Cardiac fibroblast (primary cell): ENCODE measurements at regions not wholly inside any gene's neighbourhood (a gene's known extent, or its start where the extent isn't known, plus 50 kb on each side); places are given as distances from the start of the nearest gene placed in this dataset.

ENCODE experiments used
- DNase-seq, 2 donors: peaks; one replicate each; pipeline versions ENCODE4 v3.0.0 to v3.0.0-alpha.2; 2010; ENCODE audit warnings: low read depth in 2 of 2
- H3K4me3 ChIP-seq, 2 donors: replicated peaks in 1 of 2; 1 replicate in 1 of 2; 2 replicates in 1 of 2; pipeline ENCODE4 v1.5.1; 2011; ENCODE audit warnings: low read depth in 2 of 2, low read length in 2 of 2, mild to moderate bottlenecking in 2 of 2, moderate library complexity in 1 of 2
- TF ChIP-seq, protein P1 (sequence below): IDR thresholded peaks from one replicate; pipeline ENCODE4 v1.5.1; 2011; ENCODE audit warnings: low read depth, mild to moderate bottlenecking, low read length, inconsistent platforms

DNA sequence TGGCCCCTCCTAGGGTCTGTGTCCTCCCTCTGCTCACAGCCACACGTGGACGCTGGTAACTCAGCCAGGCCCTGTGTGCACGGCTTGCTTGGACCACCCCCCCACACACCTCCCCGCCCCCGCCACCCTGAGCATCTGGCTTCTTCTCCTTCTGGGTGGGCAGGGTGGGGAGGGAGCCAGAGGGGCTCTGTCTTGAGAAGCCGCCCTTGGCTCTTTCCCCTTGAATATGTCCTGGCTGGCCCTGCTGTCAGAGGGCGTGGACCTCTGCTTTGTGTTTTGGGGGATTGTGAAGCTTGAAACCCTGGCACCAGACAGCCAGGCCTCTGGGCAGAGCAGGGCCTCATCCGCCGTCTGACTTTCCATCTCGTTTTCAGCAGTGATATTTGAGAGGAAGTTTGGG is 72.1 kb downstream of the GLI2 start:
- DNase-seq: no peak
- no peak overlapping the region for H3K4me3 ChIP-seq
- TF ChIP-seq, protein P1, sequence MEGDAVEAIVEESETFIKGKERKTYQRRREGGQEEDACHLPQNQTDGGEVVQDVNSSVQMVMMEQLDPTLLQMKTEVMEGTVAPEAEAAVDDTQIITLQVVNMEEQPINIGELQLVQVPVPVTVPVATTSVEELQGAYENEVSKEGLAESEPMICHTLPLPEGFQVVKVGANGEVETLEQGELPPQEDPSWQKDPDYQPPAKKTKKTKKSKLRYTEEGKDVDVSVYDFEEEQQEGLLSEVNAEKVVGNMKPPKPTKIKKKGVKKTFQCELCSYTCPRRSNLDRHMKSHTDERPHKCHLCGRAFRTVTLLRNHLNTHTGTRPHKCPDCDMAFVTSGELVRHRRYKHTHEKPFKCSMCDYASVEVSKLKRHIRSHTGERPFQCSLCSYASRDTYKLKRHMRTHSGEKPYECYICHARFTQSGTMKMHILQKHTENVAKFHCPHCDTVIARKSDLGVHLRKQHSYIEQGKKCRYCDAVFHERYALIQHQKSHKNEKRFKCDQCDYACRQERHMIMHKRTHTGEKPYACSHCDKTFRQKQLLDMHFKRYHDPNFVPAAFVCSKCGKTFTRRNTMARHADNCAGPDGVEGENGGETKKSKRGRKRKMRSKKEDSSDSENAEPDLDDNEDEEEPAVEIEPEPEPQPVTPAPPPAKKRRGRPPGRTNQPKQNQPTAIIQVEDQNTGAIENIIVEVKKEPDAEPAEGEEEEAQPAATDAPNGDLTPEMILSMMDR: no peak

DNA sequence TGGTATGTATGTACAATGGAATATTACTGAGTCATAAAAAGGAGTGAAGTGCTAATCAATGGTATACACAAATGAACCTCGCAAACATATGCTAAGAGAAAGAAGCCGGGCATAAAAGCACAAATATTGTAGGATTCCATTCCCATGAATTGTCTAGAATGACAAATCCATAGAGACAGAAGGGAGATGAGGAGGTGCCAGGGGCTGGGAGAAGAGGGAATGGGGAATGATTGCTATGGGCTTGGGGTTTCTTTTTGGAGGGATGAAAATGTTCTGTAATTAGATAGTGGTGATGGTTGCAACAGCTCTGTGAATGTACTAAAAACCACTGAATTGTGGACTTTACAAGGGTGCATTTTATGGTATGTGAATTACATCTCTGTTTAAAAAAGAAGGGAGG is 73.5 kb downstream of the GLI2 start:
- no peak for DNase-seq

DNA sequence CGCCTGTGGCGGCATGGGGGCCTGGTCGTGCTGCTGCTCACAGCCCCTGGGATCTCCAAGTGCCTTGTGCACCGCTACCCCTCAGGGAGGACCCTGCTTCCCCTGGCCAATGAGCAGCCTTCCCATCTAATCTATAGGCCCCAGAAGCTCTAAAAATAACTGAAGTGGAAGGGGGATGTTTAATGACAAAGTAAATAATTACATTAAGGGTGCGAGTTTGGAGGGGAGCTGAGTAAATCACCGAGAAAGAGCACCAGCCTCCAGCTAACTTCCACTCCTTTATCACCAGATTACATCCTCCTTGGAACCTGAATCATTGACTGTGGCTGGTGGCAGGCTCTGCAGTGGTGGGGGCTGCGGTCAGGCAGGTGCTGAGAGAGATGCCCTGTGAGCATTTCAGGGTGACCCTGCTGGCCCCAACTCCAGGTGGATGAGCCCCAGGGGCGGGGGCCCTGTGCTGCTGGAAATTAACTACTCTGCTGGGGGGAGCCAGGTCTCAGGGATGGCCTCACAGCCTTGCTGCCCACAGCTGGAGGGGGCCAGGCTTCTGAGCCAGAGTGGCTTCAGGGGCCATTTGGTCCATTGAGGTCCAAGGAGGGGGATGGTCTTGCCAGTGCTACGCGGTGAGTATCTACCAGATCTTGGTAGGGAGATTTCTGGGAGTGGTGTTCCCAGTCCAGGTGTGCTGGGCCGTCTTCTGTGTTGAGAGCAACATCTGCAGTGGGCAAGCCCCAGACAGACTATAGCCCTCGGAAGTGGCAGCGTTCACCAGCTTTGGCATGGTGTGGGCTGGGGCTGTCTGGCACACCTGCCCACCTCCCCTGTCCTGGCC is 74.2 kb downstream of the GLI2 start:
- no peak overlapping the region for H3K4me3 ChIP-seq
- TF ChIP-seq, protein P1: no peak
- DNase-seq: no peak

More for the DNA sequence above, 73.5 kb downstream of the GLI2 start:
- TF ChIP-seq, protein P1: no peak
- no peak overlapping the region for H3K4me3 ChIP-seq

DNA sequence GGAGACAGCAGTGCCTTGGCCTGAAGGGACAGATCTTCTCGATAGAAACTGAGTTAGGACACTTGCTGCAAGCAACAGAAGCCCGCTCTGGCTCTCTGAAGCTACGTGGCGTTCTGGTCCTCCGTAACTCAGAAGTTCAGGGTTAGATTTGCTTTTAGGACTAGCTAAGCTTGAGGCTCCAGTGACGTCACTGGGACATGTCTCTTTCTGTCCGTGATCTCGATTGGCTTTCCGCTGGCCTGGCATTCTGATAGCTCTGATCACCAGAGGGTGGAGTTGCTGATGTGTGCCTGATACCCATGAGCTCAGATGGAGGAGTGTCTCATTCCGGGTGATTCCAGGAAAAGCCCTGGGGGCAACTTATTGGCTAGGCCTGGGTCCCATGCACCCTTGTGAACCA is 75.0 kb downstream of the GLI2 start:
- DNase-seq: no peak
- TF ChIP-seq, protein P1: no peak
- no peak overlapping the region for H3K4me3 ChIP-seq

DNA sequence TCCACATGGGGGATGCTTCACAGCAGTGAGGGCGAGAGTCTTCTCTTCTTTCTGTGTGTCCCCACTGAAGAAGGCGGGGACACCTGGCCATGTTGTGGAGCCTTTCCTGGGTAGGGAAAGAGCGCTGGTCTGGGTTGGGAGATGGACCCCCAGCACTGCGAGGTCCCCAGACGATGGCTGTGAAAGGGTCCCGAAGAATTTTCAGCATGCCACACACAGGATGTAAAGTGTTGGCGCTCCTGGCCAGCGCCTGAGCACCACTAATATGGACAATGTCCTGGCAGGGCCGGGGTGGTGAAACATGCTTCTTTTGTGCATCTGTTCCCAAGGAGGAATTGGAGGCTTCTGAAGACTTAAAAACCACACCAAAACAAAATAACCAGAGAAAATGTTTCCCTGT is 77.2 kb downstream of the GLI2 start:
- no peak for DNase-seq
- H3K4me3 ChIP-seq: no peak overlapping the region
- TF ChIP-seq, protein P1: no peak

DNA sequence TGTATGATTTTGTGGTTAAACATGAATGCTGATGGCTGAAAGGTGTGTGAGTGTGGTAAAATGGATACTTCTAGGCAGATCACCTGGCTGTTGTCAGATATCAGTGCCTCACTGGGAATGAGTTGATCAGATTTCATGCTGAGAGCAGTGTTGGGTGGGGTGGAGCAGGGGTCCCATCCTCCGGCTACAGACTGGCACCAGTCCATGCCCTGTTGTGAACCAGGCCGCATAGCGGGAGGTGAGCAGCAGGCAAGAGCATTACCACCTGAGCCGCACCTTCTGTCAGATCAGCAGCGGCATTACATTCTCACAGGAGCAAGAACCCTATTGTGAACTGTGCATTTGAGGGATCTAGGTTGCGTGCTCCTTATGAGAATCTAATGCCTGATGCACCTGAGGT is 78.7 kb downstream of the GLI2 start:
- no peak overlapping the region for H3K4me3 ChIP-seq
- TF ChIP-seq, protein P1: no peak
- DNase-seq: no peak
